GM19438 (cell line): ENCODE measurements at regions not wholly inside any gene's neighbourhood (a gene's known extent, or its start where the extent isn't known, plus 50 kb on each side); places are given as distances from the start of the nearest gene placed in this dataset.
"Not testable (repeated sequence)": the region's sequence is repeated elsewhere in the genome, so short reads cannot be mapped to it uniquely, and the experiment has no call there.

Source experiments
- ATAC-seq: cut with Tn5 transposase; IDR thresholded peaks from one replicate; pipeline ENCODE4 v1.9.1; 2021; ENCODE audit warnings: low read depth; ENCODE audit not compliant: unreplicated experiment

DNA sequence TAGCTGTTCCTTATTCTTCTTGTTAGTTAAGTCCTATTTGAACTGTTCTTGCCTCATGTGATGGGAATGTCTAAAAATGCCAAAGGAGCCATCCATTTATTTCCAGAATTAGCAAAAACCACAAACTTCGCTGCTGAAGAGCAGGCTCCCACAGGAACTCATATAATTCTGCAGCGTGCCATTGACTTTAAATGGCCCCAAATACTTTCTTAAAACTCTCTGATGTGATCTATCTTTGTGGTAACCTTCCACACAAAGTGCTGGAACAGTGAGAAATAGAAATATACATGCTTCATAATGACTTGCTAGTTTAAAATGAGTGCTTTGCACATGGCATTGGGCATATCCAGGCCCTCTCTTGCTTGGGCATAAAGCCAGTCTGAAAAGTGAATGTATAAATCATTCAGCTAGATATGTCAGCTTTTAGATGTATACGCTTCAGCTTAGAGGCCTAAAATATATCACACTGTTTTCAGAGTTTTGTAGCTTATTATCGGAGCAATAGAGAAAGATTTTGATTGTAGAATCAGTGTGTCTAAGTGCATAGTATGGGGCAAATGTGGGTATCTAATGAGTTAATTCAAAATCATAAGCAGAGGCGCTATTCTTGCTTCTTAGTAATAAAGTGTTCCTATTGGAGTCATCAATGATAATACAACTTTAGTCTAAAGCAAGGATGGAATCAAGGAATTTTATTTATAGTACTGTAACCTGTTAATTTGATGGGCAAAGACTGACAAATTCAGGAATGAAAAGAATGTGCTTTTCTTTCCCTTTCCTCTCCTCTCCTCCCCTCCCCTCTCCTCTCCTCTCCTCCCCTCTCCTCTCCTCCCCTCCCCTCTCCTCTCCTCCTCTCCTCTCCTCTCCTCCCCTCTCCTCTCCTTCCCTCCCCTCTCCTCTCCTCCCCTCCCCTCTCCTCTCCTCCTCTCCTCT lies 392.2 kb upstream of the ZFP42 start:
- ATAC-seq = no peak

DNA sequence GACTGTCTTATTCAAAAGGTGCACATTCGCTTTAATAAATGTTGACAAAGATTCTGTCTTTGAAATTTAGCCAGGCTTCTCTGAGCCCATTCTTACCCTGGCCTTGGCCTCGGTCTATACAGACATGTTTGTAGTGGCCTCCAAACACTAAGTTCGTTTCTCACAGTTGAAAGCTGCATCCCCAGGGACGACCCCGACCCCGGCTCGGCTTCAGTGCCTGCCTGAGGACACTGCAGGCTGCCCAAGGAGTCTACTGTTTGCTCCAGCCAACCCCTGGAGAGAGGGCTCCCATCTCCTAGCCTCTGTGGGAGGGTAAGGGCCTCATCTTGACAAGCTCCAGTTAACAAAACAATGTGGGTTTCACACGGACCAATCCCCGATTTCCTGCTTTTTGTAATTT lies 390.6 kb upstream of the ZFP42 start:
- ATAC-seq = no peak

DNA sequence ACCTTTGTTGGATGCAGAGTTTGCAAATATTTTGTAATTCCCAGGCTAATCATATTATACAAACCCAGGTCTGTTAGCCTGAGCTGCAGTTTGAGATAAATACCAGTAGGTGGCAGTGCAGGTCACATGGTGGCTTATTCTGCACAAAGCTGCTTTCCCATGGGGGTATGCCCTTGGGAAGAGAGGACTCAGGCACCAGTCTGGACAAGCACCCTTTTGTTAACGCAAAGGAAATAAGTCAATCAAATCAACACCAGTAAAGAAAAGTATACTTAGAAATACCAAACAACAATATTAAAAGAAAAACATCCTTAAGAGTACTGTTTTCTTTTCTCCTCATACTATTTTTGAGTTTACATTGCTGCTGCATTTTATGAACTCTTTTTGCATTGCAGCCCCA lies 389.0 kb upstream of the ZFP42 start:
- ATAC-seq = no peak

DNA sequence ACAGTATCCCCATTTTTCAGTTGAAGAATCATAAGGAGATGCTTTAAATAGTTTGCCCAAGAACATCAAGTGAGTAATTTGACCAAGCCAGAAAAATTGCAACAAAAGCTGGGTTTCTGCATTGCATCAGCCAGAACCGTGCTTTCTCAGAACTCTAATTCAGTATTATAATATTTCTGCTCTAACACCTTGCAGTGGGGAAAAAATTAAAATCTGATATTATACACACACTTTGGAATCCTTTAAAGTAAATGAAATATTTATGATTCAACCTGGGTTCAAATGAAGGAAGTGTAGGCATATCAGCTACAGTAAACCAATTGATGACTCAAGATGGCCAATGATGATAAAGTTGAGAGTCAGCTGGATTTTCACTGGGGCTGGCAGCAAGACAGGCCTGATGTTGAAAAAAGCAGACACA lies 387.6 kb upstream of the ZFP42 start:
- ATAC-seq = no peak

DNA sequence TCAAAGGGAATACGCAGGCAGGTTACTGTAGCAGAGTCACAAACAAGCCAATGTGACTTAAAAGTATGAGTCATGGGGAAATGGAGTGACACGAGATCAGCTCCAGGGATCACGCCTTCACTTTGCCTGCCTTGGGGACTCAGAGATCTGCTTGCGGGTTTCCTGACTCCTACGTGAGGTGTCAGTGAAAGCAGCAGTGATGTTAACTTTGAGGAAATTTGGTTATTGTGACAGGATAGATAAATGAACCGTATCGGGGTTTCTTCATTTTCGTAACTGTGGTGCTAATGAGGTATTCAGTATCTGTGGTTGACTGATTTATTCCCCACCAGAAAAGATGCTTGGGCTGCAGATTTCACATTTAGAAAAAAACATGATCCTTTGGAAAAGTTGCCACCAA lies 383.3 kb upstream of the ZFP42 start:
- no peak for ATAC-seq

DNA sequence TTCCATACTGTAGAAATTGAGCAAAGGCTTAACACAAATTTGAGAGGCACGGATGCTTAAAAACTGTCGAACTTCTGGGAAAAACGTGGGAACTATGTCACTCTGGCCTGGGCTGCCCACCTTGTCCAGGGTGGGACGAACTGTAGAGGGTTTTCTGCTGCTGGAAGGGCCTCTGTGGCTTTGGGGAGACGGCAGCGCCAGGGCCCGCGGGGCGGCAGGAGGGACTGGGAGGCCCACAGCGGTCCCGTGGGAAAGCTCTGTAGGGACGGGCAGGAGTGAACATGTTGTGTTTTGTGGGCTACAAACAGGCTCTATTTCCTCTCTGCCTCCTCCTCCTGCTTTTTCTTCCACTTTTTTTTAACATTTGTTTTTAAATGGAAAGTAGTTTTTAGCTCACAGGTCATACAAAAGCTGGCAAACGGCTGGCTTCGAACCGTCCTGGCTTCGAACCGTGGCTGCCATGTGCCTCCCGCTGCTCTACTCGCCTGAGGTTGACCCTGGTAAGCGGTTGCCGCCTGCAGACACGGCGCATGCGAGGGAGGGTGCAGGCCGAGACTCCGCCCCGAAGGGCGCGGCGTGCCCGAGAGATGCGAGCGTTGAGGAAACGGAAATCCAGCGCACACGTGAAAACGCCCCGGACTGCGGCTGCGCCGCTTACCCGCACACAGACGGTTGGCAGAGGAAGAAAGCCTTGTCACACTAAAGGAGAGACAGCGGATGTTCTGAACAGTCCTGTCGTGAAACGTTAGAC lies 382.3 kb upstream of the ZFP42 start:
- no peak for ATAC-seq

DNA sequence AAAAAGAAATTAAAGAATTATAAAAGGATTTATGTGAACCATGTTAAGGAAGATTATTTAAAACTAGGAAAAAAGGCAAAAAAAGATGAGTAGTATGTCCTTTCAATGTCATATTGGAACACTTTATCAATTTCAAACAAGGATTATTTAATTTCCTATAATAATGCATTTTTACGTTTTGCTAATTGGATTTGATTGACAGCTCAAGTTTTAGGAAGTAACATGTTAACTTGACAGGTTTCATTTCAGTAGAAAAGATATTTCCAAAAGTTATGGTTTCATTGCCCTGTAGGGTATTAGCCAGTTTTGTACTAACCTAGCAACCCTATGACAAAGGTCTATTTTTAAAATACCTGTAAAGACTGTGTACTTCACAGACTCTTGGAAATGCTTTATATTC lies 379.6 kb upstream of the ZFP42 start:
- ATAC-seq = no peak

DNA sequence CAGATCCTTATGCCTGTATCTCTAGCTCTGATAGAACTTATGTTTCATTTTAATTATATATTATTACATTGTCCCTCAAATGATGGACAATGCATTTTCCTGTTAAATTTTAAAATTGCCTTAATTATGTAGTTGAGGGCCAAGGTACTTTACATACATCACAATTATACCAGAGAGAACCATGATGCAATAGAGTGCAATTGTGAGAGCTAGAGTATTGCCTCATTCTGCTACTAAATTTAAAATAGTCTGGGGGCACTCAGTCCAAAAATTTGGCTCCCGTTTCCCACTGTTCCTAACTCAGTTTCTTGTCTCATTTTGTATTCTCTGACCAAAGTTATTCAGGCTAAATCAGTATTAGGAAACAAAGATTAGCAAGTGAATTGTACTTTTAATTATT lies 378.5 kb upstream of the ZFP42 start:
- ATAC-seq = no peak

DNA sequence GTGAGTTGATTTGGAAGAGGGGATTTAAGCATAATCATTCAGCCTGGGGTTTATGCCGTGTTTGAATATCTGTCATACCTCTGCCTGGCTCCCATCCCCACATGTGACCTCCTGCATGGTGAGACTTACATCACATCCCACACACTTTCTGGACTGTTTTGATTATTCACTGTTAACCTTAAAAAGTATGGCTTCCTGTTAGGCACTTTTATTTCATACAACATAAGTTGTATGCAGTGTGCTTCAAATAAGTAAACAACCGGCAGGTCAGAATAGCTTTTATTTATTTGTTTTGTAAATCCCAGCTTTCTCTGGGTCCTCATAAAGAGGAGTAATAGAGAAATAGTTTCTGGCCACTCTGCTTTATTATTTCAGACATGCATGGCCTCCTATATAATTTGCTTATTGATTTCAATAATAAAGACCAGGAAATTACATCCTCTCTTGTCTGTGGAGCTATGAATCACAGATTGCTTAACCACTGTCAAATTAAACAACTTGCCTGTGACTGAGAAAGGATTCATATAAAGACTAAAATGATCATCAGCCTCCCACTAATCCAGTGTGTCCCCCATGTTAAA lies 376.8 kb upstream of the ZFP42 start:
- no peak for ATAC-seq

DNA sequence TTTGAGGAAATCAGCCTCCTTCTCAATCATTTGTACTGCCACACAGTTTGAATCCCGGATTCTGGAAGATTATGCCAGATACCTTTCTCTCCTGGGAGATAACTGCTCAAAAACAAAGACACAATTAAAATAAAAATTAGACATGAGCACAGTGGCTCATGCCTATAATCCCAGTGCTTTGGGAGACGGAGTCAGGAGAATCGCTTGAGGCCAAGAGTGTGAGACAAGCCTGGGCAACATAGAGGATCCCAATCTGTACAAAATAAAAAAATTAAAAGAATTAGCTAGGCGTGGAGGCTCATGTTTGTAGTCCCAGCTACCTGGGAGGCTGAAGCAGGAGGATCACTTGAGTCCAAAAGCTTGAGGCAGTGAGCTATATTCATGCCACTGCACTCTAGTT lies 376.3 kb upstream of the ZFP42 start:
- ATAC-seq = no peak

DNA sequence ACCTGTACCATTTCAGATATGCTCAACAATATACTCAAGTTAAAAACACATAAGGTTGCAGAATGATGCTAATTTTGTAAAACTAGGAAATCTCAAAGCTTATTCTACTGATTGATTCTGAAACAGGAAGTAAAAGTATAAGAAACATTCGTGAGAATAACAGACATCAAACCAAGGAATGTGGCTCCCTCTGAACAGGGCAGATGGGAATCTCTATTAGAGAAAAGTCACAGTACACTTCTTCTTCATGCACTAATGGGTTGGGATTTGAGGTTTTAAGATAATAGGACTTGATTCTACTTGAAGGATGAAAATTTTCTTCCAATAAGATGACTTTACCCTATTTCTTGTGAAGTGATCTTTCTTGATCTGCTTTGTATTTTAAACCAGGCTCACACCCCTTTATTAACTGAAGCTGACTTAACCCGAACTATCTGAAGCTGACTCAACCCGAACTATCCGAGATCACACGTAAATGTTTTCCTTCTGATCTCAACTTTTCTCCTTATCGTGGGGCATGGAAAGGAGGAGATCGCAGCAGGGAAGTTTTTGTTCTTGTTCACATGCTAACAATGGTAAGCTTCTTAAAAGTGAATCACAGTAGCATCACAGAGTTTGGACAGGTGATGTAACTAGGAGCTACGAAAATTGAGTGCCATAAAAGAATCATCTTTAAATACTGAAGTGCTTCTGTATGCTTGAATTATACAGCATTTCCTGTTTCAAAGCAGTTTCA lies 363.1 kb upstream of the ZFP42 start:
- ATAC-seq = no peak

DNA sequence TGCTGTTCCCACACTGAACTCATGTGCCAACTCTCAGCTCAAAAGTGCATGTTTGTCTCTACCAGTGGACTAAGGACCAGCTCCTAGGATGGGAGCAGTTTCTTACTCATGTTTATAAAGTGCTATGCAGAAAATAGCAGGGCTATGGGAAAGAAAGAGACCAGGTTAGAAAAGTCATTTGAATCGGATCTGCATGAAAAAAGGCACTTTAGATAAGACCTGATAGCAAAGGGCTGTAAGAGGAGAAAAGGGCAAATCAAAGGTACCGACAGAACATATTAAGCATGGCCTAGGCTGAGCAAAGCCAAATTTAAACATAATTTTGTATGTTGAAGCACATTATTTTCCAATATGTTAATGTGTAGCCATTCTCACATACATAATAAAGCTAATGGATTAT lies 362.3 kb upstream of the ZFP42 start:
- no peak for ATAC-seq

DNA sequence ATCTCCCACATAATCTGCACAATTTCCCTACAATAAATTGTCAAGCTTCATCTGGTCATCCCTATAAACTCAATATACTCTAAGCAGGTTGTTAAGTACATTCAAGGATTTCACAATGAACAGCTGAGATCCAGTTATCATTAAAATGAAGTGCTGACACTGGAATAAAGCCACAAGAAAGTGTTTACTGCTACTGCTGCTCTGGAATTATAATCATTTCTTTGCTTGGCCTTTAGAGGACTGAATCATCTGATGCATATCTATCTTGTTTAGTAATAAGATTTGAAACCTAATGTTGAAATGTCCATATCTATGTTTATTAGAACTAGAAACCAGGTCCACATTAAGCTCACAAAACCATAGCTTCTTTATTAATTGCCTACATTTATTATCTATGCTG lies 338.6 kb upstream of the ZFP42 start:
- no peak for ATAC-seq

DNA sequence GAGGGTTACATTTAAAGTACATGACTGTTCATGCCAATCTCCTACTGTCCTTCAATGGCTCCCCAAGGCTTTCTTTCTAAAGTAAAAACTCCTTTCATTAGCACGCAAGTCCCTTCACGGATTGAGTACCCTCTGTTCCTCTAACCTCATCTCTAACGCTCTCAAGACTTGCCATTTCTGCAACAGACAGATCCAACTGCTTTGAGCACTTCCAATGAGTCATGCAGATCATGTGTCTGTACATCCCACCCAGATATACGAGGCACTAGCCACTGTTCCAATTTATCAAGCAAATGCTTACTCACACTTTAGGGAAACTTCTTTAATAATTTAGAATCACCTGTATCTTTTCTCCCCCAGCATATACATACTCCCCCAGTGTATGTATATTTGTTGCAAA lies 332.5 kb upstream of the ZFP42 start:
- ATAC-seq = no peak

DNA sequence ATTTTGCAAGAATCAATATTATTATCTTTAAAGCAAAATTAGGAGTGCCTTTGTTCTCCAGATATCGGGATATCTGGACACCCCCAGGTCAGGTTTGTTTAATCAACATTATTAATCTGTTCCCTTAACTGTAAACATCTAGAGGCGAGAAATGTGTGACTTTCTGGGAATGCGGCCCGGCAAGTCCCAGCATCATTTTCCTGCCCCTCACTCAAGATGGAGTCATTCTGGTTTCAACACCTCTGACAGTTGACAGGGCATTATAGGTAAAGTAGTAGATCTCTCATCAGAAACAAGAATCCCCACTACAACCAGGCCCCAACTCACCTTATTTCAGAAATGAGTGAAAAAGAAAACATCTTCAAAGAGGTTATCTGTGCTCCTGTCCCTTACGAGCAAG lies 331.6 kb upstream of the ZFP42 start:
- ATAC-seq = no peak

DNA sequence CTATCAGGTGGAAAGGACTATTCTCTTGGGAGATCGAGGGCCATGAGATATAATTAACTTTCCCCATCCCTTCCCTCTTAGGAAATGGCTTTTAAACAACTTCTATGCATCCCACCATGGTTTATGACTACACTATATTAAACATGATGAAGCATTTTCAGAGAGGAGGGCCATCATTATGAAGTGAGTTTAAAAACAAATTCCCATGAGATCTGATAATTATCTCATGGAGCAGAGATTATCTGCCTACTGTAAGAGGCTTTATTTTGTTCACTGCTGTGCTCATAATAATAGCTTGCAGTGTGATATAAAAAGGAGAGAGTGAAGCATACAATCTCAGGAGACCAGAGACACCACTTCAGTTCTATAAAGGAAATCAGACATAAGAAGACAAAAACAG lies 330.5 kb upstream of the ZFP42 start:
- no peak for ATAC-seq

DNA sequence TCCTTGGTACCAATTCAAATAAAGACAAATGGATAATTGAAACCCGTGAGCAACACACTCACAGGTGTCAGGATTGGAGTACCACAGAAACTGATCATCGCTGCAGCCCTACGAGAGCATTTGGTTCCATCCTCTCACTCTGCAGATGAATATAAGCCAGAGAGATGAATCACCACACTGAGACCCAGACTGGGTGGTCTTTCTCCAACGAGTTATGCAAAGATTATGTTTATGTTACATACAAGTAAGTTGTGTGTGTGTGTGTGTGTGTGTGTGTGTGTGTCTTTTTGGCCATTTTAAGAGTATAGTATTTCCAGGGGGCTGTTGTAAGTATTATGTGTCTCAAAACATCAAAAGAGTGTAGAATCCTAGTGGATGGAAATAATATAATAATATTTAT lies 329.5 kb upstream of the ZFP42 start:
- ATAC-seq = no peak

DNA sequence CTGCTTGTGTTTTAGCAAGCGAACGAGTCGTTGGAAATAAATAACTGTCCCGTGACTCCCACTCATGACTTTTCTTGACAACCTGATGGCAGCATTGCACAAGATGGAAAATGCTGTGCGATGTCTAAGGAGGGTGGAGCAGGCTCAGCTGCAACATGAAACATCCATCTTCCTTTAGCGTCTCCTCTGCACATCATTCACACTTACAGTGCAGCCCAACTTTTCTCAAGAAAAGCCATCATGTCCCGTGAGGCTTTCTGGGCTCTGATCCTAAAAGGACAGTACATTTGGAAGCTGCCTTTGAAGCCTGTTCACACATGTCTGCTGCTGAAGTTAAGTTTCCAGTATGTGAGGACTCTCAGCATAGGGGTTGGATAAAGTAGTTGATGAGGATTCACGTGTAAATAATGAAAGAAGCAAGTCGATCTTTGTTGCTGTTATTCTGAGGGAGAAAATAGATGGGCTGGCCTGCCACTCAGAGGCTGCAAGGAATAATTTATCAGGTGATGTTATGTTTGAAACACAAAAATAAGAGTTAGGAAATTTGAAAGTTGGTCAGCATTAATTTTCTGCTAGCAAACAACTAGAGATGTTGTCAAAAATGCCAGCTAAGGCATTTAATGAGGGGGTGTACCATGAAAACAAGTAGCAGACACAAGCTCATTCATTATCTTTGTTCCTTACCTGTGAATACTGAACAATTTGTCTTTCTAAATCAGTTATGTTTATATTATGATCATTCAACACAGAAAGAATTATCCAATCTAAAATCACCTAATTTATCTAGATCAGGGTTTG lies 328.7 kb upstream of the ZFP42 start:
- no peak for ATAC-seq

DNA sequence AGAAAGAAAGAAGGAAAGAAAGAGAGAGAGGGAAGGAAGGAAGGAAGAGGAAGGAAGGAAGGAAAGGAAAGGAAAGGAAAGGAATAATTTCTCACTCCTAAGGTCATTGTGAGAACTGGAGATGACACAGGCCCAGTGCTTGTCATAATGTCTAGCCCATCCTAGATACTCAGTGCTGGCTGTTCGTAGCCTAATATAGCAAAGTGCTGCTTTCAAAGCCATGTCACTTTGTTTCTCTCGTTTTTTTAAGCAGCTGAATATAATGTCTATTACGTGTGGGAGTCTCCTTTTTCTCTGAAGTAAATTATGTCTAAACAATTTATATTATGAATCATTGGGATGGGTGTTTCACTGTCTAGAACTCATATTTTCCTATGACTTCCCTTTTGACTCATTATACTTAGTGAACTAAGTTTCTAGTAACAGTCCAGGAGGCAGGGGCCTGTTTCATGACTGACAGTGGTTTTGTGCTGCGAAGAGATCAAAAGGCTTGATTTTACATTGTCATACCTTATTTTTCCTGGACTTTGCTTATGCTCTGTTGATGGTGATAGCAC lies 327.0 kb upstream of the ZFP42 start:
- no peak for ATAC-seq

DNA sequence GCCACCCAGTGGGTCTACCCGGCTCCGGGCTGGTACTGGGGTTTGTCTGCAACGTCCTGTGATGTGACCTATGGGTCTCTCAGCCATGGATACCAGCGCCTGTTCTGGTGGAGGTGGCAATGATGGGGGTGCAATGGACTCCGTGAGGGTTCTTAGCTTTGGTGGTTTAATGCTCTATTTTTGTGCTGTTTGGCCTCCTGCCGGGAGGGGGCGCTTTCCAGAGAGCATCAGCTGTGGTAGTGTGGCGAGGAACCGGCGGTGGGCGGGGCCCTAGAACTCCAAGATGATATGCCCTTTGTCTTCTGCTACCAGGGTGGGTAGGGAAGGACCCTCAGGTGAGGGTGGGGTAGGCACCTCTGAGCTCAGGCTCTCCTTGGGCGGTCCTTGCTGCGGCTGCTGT lies 324.1 kb upstream of the ZFP42 start:
- not testable (repeated sequence) for ATAC-seq
